H9 (cell line): ENCODE measurements at regions not wholly inside any gene's neighbourhood (a gene's known extent, or its start where the extent isn't known, plus 50 kb on each side); places are given as distances from the start of the nearest gene placed in this dataset.

Source experiments
- DNase-seq: peaks from one replicate; pipeline ENCODE4 v3.0.0-alpha.2; 2017
- H2AFZ ChIP-seq: one replicate; pipeline ENCODE4 v1.6.1; 2013; ENCODE audit warnings: mild to moderate bottlenecking, low read length, control low read depth, moderate library complexity
- H2AK5ac ChIP-seq: 2 replicates; pipeline ENCODE4 v1.6.1; 2013; ENCODE audit warnings: low read length, control low read depth, mixed read lengths; ENCODE audit not compliant: insufficient read length
- H2BK120ac ChIP-seq: one replicate; pipeline ENCODE4 v1.6.1; 2013; ENCODE audit warnings: low read depth, mild to moderate bottlenecking, low read length, control low read depth, inconsistent platforms; ENCODE audit not compliant: poor library complexity, severe bottlenecking
- H2BK12ac ChIP-seq: 2 replicates; pipeline ENCODE4 v1.6.1; 2013; ENCODE audit warnings: low read length, control low read depth, mixed read lengths, low read depth; ENCODE audit not compliant: insufficient read length
- H2BK15ac ChIP-seq: 2 replicates; pipeline ENCODE4 v1.6.1; 2013; ENCODE audit warnings: low read depth, low read length, control low read depth
- H2BK20ac ChIP-seq: one replicate; pipeline ENCODE4 v1.6.1; 2013; ENCODE audit warnings: low read depth, mild to moderate bottlenecking, low read length, control low read depth, inconsistent platforms; ENCODE audit not compliant: poor library complexity, severe bottlenecking
- H2BK5ac ChIP-seq: 2 replicates; pipeline ENCODE4 v1.6.1; 2013; ENCODE audit warnings: low read length, control low read depth, mixed read lengths; ENCODE audit not compliant: insufficient read length
- H3K14ac ChIP-seq: 2 replicates; pipeline ENCODE4 v1.6.1; 2013; ENCODE audit warnings: low read length, control low read depth; ENCODE audit not compliant: insufficient read depth
- H3K18ac ChIP-seq: 2 replicates; pipeline ENCODE4 v1.6.1; 2013; ENCODE audit warnings: low read depth, mild to moderate bottlenecking, mixed read lengths, low read length, control low read depth; ENCODE audit not compliant: insufficient read length
- H3K23ac ChIP-seq: 2 replicates; pipeline ENCODE4 v1.6.1; 2013; ENCODE audit warnings: low read length, control low read depth, mixed read lengths, low read depth; ENCODE audit not compliant: insufficient read length
- H3K23me2 ChIP-seq: 2 replicates; pipeline ENCODE4 v1.6.1; 2013; ENCODE audit warnings: low read depth, mild to moderate bottlenecking, mixed read lengths, low read length, control low read depth; ENCODE audit not compliant: insufficient read length, poor library complexity, severe bottlenecking
- H3K27ac ChIP-seq: 2 replicates; pipeline ENCODE4 v1.5.1; 2013; ENCODE audit warnings: low read length, control low read depth, mixed read lengths, low read depth; ENCODE audit not compliant: insufficient read length
- H3K27me3 ChIP-seq: 2 replicates; pipeline ENCODE4 v1.6.1; 2013; ENCODE audit warnings: low read length, control low read depth, inconsistent platforms; ENCODE audit not compliant: insufficient read depth
- H3K4ac ChIP-seq: 2 replicates; pipeline ENCODE4 v1.6.1; 2013; ENCODE audit warnings: low read depth, mild to moderate bottlenecking, control low read depth, inconsistent platforms, low read length, moderate library complexity
- H3K4me1 ChIP-seq: 2 replicates; pipeline ENCODE4 v1.6.1; 2013; ENCODE audit warnings: low read length, control low read depth, inconsistent platforms; ENCODE audit not compliant: insufficient read depth
- H3K4me2 ChIP-seq: 2 replicates; pipeline ENCODE4 v1.6.1; 2013; ENCODE audit warnings: low read length, control low read depth, mixed read lengths; ENCODE audit not compliant: insufficient read length, insufficient read depth
- H3K56ac ChIP-seq: 2 replicates; pipeline ENCODE4 v1.6.1; 2013; ENCODE audit warnings: low read depth, mild to moderate bottlenecking, mixed read lengths, low read length, control low read depth; ENCODE audit not compliant: insufficient read length
- H3K79me1 ChIP-seq: 2 replicates; pipeline ENCODE4 v1.6.1; 2013; ENCODE audit warnings: low read depth, mild to moderate bottlenecking, moderate library complexity, low read length, control low read depth, inconsistent platforms; ENCODE audit not compliant: insufficient read depth, poor library complexity, severe bottlenecking
- H3K79me2 ChIP-seq: 2 replicates; pipeline ENCODE4 v1.6.1; 2013; ENCODE audit warnings: low read length, control low read depth, inconsistent platforms; ENCODE audit not compliant: insufficient read depth
- H3K9ac ChIP-seq: 2 replicates; pipeline ENCODE4 v1.6.1; 2013; ENCODE audit warnings: low read length, control low read depth, mixed read lengths; ENCODE audit not compliant: insufficient read length; ENCODE audit errors: extremely low read depth
- H3K9me3 ChIP-seq: one replicate; pipeline ENCODE4 v1.6.1; 2013; ENCODE audit warnings: low read depth, low read length, inconsistent platforms; ENCODE audit not compliant: control insufficient read depth
- H3T11ph ChIP-seq: one replicate; pipeline ENCODE4 v1.6.1; 2013; ENCODE audit warnings: mild to moderate bottlenecking, low read length, control low read depth, inconsistent platforms
- H4K20me1 ChIP-seq: one replicate; pipeline ENCODE4 v1.6.1; 2013; ENCODE audit not compliant: control insufficient read depth, insufficient read length, insufficient read depth
- H4K5ac ChIP-seq: 2 replicates; pipeline ENCODE4 v1.6.1; 2013; ENCODE audit warnings: low read depth, mild to moderate bottlenecking, mixed read lengths, low read length, control low read depth; ENCODE audit not compliant: insufficient read length
- H4K8ac ChIP-seq: replicated peaks from 2 replicates; pipeline ENCODE4 v1.6.1; 2013; ENCODE audit warnings: low read length, control low read depth, mixed read lengths, low read depth; ENCODE audit not compliant: insufficient read length
- H4K91ac ChIP-seq: 2 replicates; pipeline ENCODE4 v1.6.1; 2013; ENCODE audit warnings: low read depth, mild to moderate bottlenecking, moderate library complexity, mixed read lengths, low read length, control low read depth; ENCODE audit not compliant: insufficient read length
- H3K27ac Mint-ChIP-seq, 3 experiments: 2 replicates in 2 of 3; 3 replicates in 1 of 3; pipeline ENCODE4 v1.8.0; 2020 to 2021; ENCODE audit warnings: mixed read lengths in 3 of 3, mild to moderate bottlenecking in 1 of 3, moderate library complexity in 1 of 3
- H3K27me3 Mint-ChIP-seq: 2 replicates; pipeline ENCODE4 v1.8.0; 2021; ENCODE audit warnings: low read depth, mild to moderate bottlenecking, moderate library complexity, mixed read lengths
- H3K36me3 Mint-ChIP-seq, 3 experiments: 2 replicates in 2 of 3; 3 replicates in 1 of 3; pipeline ENCODE4 v1.8.0; 2020 to 2021; ENCODE audit warnings: low read depth in 3 of 3, mixed read lengths in 3 of 3; ENCODE audit not compliant: insufficient read depth in 1 of 3
- H3K4me1 Mint-ChIP-seq, 2 experiments: 2 replicates each; pipeline ENCODE4 v1.8.0; 2020; ENCODE audit warnings: mixed read lengths in 2 of 2
- H3K4me3 Mint-ChIP-seq, 2 experiments: 2 replicates in 1 of 2; 3 replicates in 1 of 2; pipeline ENCODE4 v1.8.0; 2020 to 2021; ENCODE audit warnings: mild to moderate bottlenecking in 2 of 2, mixed read lengths in 2 of 2, moderate library complexity in 1 of 2
- H3K9me3 Mint-ChIP-seq, 2 experiments: 2 replicates in 1 of 2; 3 replicates in 1 of 2; pipeline ENCODE4 v1.8.0; 2020; ENCODE audit warnings: mild to moderate bottlenecking in 2 of 2, mixed read lengths in 2 of 2, moderate library complexity in 1 of 2
- WGBS: extraction: QIAGEN DNeasy Blood & Tissue Kit; methylation state at CpG from one replicate; pipeline ENCODE4 v1.1.7; 2013; ENCODE audit warnings: missing lambda C conversion rate, low lambda C conversion rate, mixed read lengths; ENCODE audit not compliant: insufficient read length; ENCODE audit errors: extremely low coverage; 5-methylcytosine and 5-hydroxymethylcytosine counted together
- TF ChIP-seq, protein P1 (sequence below): fragments of 200-600 bp; sonication (generic); conservative IDR thresholded peaks from 3 replicates; pipeline ENCODE4 v1.8.0; 2021; ENCODE audit warnings: antibody characterized with exemption, mild to moderate bottlenecking

DNA sequence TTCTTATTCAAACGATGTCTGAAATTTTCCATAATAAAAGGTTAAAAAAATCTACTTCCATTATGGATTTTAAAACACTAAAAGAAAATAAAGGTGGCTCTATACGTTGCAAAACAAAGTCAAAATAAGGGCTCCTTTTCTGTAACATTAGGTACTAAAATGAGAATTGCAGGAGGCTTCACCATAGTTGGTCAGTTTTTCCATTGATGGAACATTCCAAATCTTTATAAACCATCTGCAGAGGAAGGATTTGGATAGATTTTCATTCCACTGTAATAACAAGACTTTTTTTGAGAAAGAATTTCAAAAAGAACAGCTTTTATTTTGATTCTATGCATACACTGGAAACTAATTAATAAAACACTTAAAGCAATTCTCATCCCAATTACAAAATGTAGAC lies 145.6 kb downstream of the LURAP1L start:
- H3K4ac ChIP-seq = no peak overlapping the region
- Mint-ChIP-seq H3K4me3 (no peak overlapping the region), H3K4me1 (peaks cover 16 to 18% of the 10 kb centered on the region in 2 experiments), H3K36me3 (no peaks in the 10 kb centered on the region), H3K27ac (no peak overlapping the region), H3K9me3 (no peaks in the 10 kb centered on the region), H3K27me3 (no peaks in the 10 kb centered on the region)
- no peaks in the 10 kb centered on the region for H3K27me3 ChIP-seq
- H2AFZ ChIP-seq = no peak overlapping the region
- H4K8ac ChIP-seq = no peak overlapping the region
- no peaks in the 10 kb centered on the region for H4K20me1 ChIP-seq
- no peak for DNase-seq
- H3K14ac ChIP-seq = no peak overlapping the region
- H3K56ac ChIP-seq = no peak overlapping the region
- no peaks in the 10 kb centered on the region for H3K79me2 ChIP-seq
- H3K79me1 ChIP-seq = no peaks in the 10 kb centered on the region
- H2BK5ac ChIP-seq = no peak overlapping the region
- no peak overlapping the region for H2BK15ac ChIP-seq
- no peak overlapping the region for H2BK12ac ChIP-seq
- no peak overlapping the region for H3T11ph ChIP-seq
- H2BK120ac ChIP-seq = no peak overlapping the region
- no peak overlapping the region for H3K9ac ChIP-seq
- no peaks in the 10 kb centered on the region for H3K23me2 ChIP-seq
- H3K23ac ChIP-seq = no peak overlapping the region
- no peak overlapping the region for H3K4me2 ChIP-seq
- H2BK20ac ChIP-seq = no peak overlapping the region
- no peaks in the 10 kb centered on the region for H3K4me1 ChIP-seq
- TF ChIP-seq, protein P1, sequence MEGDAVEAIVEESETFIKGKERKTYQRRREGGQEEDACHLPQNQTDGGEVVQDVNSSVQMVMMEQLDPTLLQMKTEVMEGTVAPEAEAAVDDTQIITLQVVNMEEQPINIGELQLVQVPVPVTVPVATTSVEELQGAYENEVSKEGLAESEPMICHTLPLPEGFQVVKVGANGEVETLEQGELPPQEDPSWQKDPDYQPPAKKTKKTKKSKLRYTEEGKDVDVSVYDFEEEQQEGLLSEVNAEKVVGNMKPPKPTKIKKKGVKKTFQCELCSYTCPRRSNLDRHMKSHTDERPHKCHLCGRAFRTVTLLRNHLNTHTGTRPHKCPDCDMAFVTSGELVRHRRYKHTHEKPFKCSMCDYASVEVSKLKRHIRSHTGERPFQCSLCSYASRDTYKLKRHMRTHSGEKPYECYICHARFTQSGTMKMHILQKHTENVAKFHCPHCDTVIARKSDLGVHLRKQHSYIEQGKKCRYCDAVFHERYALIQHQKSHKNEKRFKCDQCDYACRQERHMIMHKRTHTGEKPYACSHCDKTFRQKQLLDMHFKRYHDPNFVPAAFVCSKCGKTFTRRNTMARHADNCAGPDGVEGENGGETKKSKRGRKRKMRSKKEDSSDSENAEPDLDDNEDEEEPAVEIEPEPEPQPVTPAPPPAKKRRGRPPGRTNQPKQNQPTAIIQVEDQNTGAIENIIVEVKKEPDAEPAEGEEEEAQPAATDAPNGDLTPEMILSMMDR = no peak
- no peak overlapping the region for H3K18ac ChIP-seq
- no peak overlapping the region for H4K91ac ChIP-seq
- H3K27ac ChIP-seq = no peak overlapping the region
- no CpG with 5 or more reads among the region's 2 CpGs for WGBS
- H4K5ac ChIP-seq = no peak overlapping the region
- H3K9me3 ChIP-seq = no peaks in the 10 kb centered on the region
- H2AK5ac ChIP-seq = no peak overlapping the region
